ENCODE measurements at regions not wholly inside any gene's neighbourhood (a gene's known extent, or its start where the extent isn't known, plus 50 kb on each side); places are given as distances from the start of the nearest gene placed in this dataset.
"Not testable (repeated sequence)": the region's sequence is repeated elsewhere in the genome, so short reads cannot be mapped to it uniquely, and the experiment has no call there.

DNA sequence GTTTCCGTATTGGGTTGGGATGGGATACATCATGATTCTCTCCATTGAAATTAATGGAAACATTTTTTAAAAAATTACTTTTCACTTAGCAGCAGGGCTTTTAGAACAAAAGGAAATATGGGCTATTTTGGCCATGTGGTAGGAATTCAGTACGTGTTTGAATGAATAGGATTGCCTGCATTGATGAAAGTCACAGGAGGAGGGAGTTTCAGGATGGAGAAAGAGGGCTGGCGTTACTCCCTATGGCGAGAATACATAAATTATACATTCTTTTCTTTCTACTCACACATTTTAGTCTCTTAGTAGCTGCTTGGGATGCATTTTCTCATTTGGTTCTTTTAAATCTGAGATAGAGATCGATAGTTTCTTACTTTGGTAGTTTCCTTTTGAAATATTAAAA lies 100.3 kb upstream of the PDHA1 start:
- no peak for DNase-seq

DNA sequence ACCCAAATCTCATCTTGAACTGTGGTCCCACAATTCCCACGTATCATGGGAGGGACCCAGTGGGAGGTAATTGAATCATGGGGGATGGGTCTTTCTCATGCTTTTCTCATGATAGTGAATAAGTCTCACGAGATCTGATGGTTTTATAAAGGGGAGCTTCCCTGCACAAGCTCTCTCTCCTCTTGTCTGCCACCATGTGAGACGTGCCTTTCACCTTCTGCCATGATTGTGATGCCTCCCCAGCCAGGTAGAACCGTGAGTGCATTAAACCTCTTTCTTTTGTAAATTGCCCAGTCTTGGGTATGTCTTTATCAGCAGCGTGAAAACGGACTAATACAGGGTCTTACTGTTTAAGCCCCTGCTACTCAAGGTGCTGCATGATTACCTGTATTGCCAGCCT lies 98.8 kb upstream of the PDHA1 start:
- DNase-seq: not testable (repeated sequence)

DNA sequence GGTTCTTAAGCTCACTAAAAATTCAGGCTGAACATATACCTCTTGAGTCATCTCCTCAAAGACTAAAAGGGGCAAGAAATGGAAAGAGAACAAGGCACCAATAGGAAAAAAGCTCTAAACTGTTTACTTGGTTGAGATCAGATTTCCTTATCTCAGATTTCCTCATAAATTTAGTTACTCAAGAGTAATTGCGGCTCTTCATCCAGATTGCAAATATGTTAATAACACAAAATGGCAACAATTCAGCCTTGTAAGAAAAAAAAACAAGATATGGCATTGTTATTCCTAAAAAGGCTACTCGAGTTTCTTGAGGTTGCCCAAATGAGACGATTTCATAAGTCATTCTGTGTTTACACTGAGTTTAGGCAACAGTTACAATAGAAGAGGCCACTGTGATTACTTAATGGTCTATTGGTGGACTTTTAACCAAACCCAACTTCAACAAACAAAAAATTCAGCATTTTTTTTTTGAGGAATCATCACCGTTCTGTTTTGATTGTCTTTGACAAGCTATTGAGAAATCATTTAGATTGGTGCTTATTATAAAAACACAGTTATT lies 97.9 kb upstream of the PDHA1 start:
- DNase-seq: no peak

DNA sequence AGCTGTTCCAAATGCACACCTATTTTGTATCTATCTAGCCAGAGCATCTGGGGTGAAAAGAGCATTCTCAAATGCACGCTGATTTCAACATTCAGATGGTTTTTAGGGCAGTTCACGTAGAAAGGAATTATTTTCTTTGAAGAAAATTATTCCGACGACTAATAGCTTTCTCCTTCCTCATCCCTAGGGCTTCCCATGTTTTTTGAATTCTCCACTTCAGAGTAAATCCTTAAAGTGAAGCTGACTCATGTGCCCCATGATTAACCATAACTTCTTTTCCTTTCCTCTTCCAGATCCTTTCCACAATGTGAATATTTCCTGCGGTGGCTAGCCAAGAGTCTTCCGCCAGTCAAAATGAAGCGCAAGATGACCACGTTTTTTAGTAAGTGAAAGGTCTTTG lies 86.7 kb upstream of the PDHA1 start:
- no peak for DNase-seq

DNA sequence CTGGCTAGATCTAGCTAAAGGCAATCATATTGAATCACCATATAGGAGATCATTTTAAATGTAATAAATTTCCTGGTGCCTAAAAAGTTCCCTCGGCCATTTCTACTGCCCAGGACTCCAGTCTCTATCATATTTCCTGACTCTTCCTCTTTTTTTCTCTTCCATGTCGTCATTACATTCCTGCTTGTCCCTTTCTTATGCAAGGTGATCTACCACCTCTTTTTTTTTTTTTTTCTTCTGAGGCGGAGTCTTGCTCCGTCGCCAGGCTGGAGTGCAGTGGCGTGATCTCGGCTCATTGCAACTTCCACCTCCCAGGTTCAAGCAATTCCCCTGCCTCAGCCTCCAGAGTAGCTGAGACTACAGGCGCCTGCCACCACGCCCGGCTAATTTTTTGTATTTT lies 82.7 kb upstream of the PDHA1 start:
- DNase-seq: not testable (repeated sequence)

DNA sequence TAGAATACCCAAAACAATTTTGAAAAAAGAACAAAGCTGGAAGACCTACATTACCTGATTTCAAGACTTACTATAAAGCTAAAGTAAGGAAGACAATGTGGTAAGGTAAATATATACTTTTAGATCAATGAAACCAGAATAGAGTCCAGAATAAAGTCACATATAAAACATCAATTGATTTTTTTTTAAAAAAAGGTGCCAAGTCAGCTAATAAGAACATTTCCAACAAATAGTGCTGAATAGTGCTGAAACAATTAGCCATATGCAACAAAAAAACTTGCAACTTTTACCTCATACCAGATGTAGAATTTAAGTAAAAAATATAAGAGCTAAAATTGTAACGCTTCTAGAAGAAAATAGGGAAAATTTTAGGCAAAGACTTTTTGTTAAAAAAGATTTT lies 73.0 kb upstream of the PDHA1 start:
- DNase-seq: no peak

DNA sequence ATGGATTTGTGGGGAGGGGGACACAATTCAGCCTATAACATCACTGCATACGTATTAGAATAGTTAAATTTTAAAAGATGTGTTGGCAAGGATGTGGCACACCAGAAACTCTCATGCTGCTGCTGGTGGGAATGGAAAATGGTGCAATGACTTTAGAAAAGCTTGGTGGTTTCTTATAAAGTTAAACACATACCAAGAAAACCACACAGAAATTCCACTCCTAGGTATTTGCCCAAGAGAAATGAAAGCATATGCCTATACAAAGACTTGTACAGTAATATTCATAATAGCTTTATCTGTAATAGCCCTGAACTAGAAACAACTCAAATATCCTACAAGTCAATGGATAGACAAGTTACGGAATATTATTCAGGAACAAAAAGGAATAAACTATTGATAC lies 71.3 kb upstream of the PDHA1 start:
- no peak for DNase-seq

DNA sequence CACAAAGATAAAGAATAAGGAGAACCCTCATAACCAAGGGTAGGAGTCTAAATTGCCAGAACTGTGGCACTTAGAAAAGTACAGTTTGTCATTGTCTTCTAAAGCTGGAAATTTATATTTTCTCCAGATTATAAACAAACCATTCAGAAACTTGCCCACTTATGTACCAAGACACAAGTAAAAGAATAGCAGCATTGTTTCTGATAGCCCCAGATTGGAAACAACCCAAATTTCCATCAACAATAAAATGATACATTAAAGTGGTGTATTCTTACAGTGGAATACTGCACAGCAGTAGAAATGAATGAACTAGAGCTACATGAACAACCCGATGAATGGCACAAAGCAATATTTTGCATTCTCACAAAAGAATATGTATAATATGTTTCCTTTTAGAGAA lies 63.1 kb upstream of the PDHA1 start:
- DNase-seq: no peak

DNA sequence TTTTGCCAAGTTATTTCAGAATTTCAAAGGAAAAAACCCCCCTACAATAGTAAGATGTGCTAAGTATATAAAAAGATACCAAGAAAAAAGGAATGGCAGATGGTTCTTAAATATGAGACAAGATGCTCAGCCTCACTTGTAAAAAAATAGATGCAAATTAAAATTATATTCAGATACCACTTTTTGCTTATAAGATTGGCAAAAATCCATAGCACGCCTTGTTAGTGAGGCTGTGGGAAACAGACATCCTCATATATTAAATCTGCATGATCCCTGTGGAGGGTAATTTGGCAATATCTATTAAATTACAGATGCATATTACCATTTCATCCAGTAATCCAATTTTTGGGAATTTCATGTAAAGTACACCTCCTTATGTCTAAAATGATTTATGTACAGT lies 62.5 kb upstream of the PDHA1 start:
- DNase-seq: no peak

DNA sequence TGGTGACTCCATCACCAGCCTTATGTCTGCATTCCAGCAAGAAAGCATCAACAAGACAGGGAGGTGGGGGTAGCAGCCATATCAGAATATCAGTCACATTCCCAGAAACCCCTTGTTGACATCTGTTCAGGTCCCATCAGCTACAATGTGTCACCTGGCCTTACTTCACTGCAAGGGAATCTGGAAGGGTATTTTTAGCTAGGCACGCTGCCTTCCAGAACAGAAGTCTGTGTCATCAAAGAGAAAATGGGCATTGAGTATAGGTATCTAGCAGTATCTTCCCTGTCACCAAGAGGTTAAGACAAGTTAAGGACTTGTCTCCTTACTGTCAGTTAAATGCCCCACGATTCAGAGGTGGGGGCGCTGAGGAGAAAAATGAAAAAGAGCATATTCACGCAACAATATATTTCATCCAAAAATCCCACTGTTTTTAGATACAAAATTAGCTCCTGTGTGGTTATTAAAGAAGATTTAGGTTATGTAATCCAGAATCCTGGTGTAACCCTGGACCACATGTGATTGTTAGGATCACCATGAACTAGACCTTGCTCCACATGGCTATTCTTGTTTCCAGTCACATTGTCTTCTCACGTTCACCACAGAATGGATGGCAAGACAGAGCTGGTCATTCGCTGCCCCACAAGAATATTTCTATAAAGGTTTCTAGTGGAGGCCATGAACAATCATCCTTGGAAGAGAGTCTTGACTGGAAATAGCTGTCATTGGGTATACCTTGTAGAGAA lies 60.0 kb upstream of the PDHA1 start:
- DNase-seq: no peak

DNA sequence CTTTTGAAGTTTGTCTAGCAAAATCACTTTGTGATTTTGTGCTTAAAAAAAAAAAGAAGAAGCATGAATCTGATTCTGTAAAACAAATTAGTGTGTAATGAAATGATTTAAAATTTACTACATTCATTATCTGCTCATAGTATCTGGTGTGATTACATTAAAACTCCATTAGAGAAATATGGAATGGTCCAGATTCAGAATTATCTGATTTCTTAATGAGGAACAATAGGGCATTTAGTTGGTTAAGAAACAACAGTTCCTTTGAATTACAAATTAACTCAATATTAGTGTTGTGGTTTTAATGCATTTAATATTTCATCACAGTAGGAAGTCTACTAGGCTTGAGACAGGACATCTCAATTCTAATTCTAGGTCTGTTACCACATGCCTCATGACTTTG lies 57.9 kb upstream of the PDHA1 start:
- DNase-seq: no peak

DNA sequence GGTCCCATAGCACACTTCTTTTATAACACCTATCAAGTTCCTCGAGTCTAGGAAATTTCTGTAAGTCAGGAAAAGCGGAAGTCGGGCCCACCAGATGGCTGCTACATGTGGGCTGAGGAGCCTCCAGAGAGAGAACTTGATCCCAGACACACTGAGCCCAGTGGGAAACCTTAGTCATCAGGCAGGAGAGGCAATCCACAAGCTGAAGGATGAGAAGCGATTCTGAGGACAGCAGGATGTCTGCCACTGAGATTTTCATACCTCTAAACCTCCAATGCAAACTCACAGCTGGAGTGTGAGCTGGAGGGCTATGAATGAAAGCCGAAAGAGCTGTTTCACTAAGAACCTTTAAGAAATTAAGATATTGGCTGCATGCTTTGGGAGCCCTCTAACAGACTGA lies 52.6 kb upstream of the PDHA1 start:
- DNase-seq: no peak

DNA sequence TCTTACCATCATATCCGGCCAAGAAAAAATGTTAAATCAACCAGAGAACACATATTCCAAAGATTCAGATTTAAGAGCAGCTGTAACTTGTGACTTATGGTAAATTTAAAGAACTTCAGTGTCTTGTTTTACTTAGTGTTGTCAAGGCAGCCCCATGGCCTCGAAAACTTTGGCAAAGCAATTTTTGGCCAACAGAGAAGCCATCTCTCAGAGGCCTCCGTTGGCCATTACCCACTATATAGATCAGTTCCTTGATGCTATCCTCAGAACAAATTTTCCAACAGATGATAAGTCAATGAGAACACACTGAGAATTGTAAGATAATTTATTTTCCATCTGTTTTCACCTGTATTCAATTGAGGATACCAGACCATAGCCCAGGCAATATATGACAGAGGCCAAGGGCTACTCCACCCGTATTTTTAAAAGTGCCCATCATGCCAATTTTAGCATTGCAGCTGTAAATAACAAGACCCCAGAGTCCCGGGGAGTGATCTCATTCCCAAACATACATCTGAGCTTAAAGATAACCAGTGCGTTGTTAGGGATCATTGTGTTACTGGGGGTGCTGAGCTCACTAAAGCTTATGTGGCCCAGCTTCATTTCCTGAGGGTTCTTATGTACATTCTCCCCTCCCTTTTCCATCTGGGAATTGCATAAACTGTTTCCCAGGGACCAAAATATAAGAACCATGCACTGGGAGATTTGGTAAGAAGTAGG lies 50.0 kb upstream of the PDHA1 start:
- no peak for DNase-seq
